ACHN (cell line): ENCODE measurements at regions not wholly inside any gene's neighbourhood (a gene's known extent, or its start where the extent isn't known, plus 50 kb on each side); places are given as distances from the start of the nearest gene placed in this dataset.

Experiments used
- DNase-seq: peaks from one replicate; pipeline ENCODE4 v3.0.0-alpha.2; 2015
- in situ Hi-C: cut with HindIII; loops from 2 replicates; pipeline ENCODE4 v1.10.0; 2017; ENCODE audit warnings: low sequenced_read_pairs, low pct_ligation_motif_present, low pct_unique_long_range_greater_than_20kb

DNA sequence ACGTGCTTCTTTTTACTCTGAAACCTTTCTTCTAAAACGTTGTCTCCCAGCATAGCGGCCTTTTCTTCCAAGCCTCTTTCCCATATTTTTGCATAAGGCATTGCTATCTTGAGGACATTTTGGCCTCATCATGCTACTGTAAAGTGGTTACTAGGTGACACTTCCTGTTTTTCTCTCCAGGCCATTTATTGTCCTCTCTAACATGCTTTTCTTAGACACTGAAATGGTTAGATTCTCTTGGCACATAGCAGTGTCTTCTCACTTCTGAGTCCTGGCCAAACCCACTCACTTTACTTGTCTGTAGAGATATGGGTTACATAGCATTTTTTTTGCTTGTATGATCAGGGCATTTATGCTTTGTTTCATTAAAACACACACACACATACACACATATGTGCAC lies 50.1 kb upstream of the KCNH7 start:
- no peak for DNase-seq
- in situ Hi-C loops: loop anchor here (25.0 kb wide), 1 partner anchor 249 kb away; no protein-coding TSS in a partner anchor
